CD14-positive monocyte (primary cell): ENCODE measurements at regions not wholly inside any gene's neighbourhood (a gene's known extent, or its start where the extent isn't known, plus 50 kb on each side); places are given as distances from the start of the nearest gene placed in this dataset.
A peak's percentile ranks its signal among the peaks of the same experiment; 100 is the strongest.

ENCODE experiments used
- DNase-seq, 3 donors: peaks; one replicate each; pipeline ENCODE4 v3.0.0-alpha.2; 2011 to 2022
- H2AFZ ChIP-seq: 2 replicates; pipeline ENCODE4 v1.6.0; 2012; ENCODE audit warnings: mild to moderate bottlenecking, low read depth, low read length, inconsistent platforms; ENCODE audit not compliant: insufficient read depth, poor library complexity, severe bottlenecking
- H3K27ac ChIP-seq, 2 donors: 1 replicate in 1 of 2; 2 replicates in 1 of 2; pipeline ENCODE4 v1.5.1; 2012 to 2013; ENCODE audit warnings: low read length in 2 of 2, control low read depth in 1 of 2, inconsistent platforms in 1 of 2, low read depth in 1 of 2, mild to moderate bottlenecking in 1 of 2
- H3K27me3 ChIP-seq, 2 donors: one replicate each; pipeline versions ENCODE4 v1.6.0 to v1.6.1; 2011 to 2013; ENCODE audit warnings: low read length in 2 of 2; ENCODE audit not compliant: control insufficient read depth in 2 of 2, insufficient read depth in 2 of 2
- H3K36me3 ChIP-seq, 2 donors: replicated peaks in 1 of 2; 1 replicate in 1 of 2; 2 replicates in 1 of 2; pipeline versions ENCODE4 v1.5.1 to v1.6.1; 2012 to 2013; ENCODE audit warnings: low read length in 2 of 2, control low read depth in 1 of 2, inconsistent platforms in 1 of 2, mild to moderate bottlenecking in 1 of 2; ENCODE audit not compliant: insufficient read depth in 2 of 2, control insufficient read depth in 1 of 2
- H3K4me1 ChIP-seq, 2 donors: 1 replicate in 1 of 2; 2 replicates in 1 of 2; pipeline versions ENCODE4 v1.5.1 to v1.6.1; 2012 to 2013; ENCODE audit warnings: low read length in 2 of 2, control low read depth in 1 of 2, inconsistent platforms in 1 of 2, mild to moderate bottlenecking in 1 of 2, moderate library complexity in 1 of 2; ENCODE audit not compliant: insufficient read depth in 2 of 2, control insufficient read depth in 1 of 2
- H3K4me2 ChIP-seq: replicated peaks from 2 replicates; pipeline ENCODE3; 2012; ENCODE audit warnings: low read length, moderate library complexity, mild to moderate bottlenecking; ENCODE audit not compliant: poor library complexity, severe bottlenecking; ENCODE audit errors: extremely low read depth
- H3K4me3 ChIP-seq, 3 experiments: fragments of 200-600 bp in 1 of 3; sonication (generic) in 1 of 3; replicated peaks in 1 of 3; 1 replicate in 2 of 3; 2 replicates in 1 of 3; pipeline ENCODE4 v1.5.1; 2011 to 2013; ENCODE audit warnings: low read length in 3 of 3, mild to moderate bottlenecking in 3 of 3, control low read depth in 2 of 3, low read depth in 2 of 3, inconsistent platforms in 1 of 3, moderate library complexity in 1 of 3
- H3K79me2 ChIP-seq: 2 replicates; pipeline ENCODE4 v1.6.0; 2012; ENCODE audit warnings: mild to moderate bottlenecking, control low read depth, inconsistent platforms, low read length, moderate library complexity; ENCODE audit not compliant: insufficient read depth
- H3K9ac ChIP-seq: 2 replicates; pipeline ENCODE4 v1.6.0; 2017; ENCODE audit warnings: low read length, mild to moderate bottlenecking; ENCODE audit not compliant: insufficient read depth, poor library complexity, severe bottlenecking
- H3K9me3 ChIP-seq, 2 donors: replicated peaks in 1 of 2; 1 replicate in 1 of 2; 2 replicates in 1 of 2; pipeline versions ENCODE4 v1.5.1 to v1.6.1; 2012 to 2013; ENCODE audit warnings: low read length in 2 of 2, control low read depth in 1 of 2; ENCODE audit not compliant: control insufficient read depth in 1 of 2, insufficient read depth in 1 of 2
- H4K20me1 ChIP-seq: 2 replicates; pipeline ENCODE4 v1.6.0; 2012; ENCODE audit warnings: mild to moderate bottlenecking, low read length, control low read depth, moderate library complexity; ENCODE audit not compliant: insufficient read depth
- H3K27ac Mint-ChIP-seq, 7 donors: one replicate each; pipeline ENCODE4 v1.8.0; 2020; ENCODE audit warnings: mild to moderate bottlenecking in 7 of 7, mixed read lengths in 7 of 7, moderate library complexity in 6 of 7, inconsistent platforms in 2 of 7
- H3K27me3 Mint-ChIP-seq, 3 donors: one replicate each; pipeline ENCODE4 v1.8.0; 2021 to 2022; ENCODE audit warnings: low read depth in 3 of 3, mild to moderate bottlenecking in 3 of 3, mixed read lengths in 3 of 3, moderate library complexity in 3 of 3, inconsistent platforms in 1 of 3
- H3K36me3 Mint-ChIP-seq, 2 donors: one replicate each; pipeline ENCODE4 v1.8.0; 2020; ENCODE audit warnings: mixed read lengths in 2 of 2, inconsistent platforms in 1 of 2, mild to moderate bottlenecking in 1 of 2
- H3K4me1 Mint-ChIP-seq: one replicate; pipeline ENCODE4 v1.8.0; 2020; ENCODE audit warnings: mild to moderate bottlenecking, mixed read lengths
- H3K4me3 Mint-ChIP-seq, 2 donors: one replicate each; pipeline ENCODE4 v1.8.0; 2020; ENCODE audit warnings: mild to moderate bottlenecking in 2 of 2, mixed read lengths in 2 of 2, moderate library complexity in 1 of 2
- H3K9me3 Mint-ChIP-seq, 7 donors: one replicate each; pipeline ENCODE4 v1.8.0; 2020 to 2022; ENCODE audit warnings: mixed read lengths in 7 of 7, mild to moderate bottlenecking in 6 of 7, moderate library complexity in 6 of 7, inconsistent platforms in 2 of 7
- CTCF ChIP-seq: fragments of 200-600 bp; IDR thresholded peaks from one replicate; pipeline ENCODE4 v1.8.0; 2022; ENCODE audit warnings: antibody characterized with exemption, mild to moderate bottlenecking
- WGBS: methylation state at CpG from one replicate; pipeline ENCODE4 v1.1.5; 2013; ENCODE audit warnings: missing lambda C conversion rate; ENCODE audit not compliant: insufficient coverage; 5-methylcytosine and 5-hydroxymethylcytosine counted together
- intact Hi-C, 2 donors: fragments of 100-400 bp; cut with micrococcal nuclease; formaldehyde crosslinking; loops; one replicate each; pipeline versions ENCODE4 v1.15.0 to v1.15.1; 2023

- TF ChIP-seq CTCF: no peak
- no peaks in the 10 kb centered on the region for H4K20me1 ChIP-seq
Measured at GRCh38 chr10:3238115-3238871, 65.7 kb upstream of the PITRM1 start.

GRCh38 chr10:3237530-3237929 lies 64.9 kb upstream of the PITRM1 start:
- DNase-seq: no peak
- Histone ChIP-seq H2AFZ (no peak overlapping the region), H3K9ac (no peak overlapping the region), H3K27me3 (peaks cover 0 to 8% of the 10 kb centered on the region in 2 donors), H3K79me2 (no peaks in the 10 kb centered on the region), H3K4me3 (no peak overlapping the region), H4K20me1 (no peaks in the 10 kb centered on the region), H3K36me3 (no peaks in the 10 kb centered on the region), H3K4me1 (peaks cover 6 to 8% of the 10 kb centered on the region in 2 donors), H3K9me3 (no peaks in the 10 kb centered on the region), H3K27ac (no peak overlapping the region), H3K4me2 (no peak overlapping the region)
- Mint-ChIP-seq H3K4me1 (peaks cover 9% of the 10 kb centered on the region), H3K27me3 (peaks cover 19 to 24% (median 20%) of the 10 kb centered on the region in 3 donors), H3K9me3 (peaks cover 0 to 2% (median 0%) of the 10 kb centered on the region in 7 donors), H3K36me3 (no peaks in the 10 kb centered on the region), H3K27ac (no peak overlapping the region), H3K4me3 (no peak overlapping the region)
- intact Hi-C loops: no loop called here
- no peak for TF ChIP-seq CTCF
- 97% methylated on average over 11 of the region's 13 CpGs for WGBS

More at GRCh38 chr10:3238115-3238871, 65.7 kb upstream of the PITRM1 start:
- no peak overlapping the region for H3K4me2 ChIP-seq
- H3K4me3 ChIP-seq: no peak overlapping the region
- WGBS: 89% methylated on average over 26 of the region's 26 CpGs
- DNase-seq: no peak
- intact Hi-C loops: no loop called here
- no peak overlapping the region for H3K27ac ChIP-seq
- no peak overlapping the region for H3K4me3 Mint-ChIP-seq
- peaks cover 9% of the 10 kb centered on the region for H3K4me1 Mint-ChIP-seq
- H3K9me3 Mint-ChIP-seq: peaks cover 0 to 2% (median 0%) of the 10 kb centered on the region in 7 donors
- H3K27me3 ChIP-seq: peaks cover 0 to 8% of the 10 kb centered on the region in 2 donors
- H3K27ac Mint-ChIP-seq: peak overlapping the region in 1 of 7 donors; percentile 9
- H3K79me2 ChIP-seq: no peaks in the 10 kb centered on the region
- peaks cover 19 to 21% (median 20%) of the 10 kb centered on the region in 3 donors for H3K27me3 Mint-ChIP-seq
- H2AFZ ChIP-seq: no peak overlapping the region
- no peak overlapping the region for H3K9ac ChIP-seq
- no peaks in the 10 kb centered on the region for H3K36me3 ChIP-seq
- H3K36me3 Mint-ChIP-seq: no peaks in the 10 kb centered on the region
- no peaks in the 10 kb centered on the region for H3K9me3 ChIP-seq
- peaks cover 6 to 8% of the 10 kb centered on the region in 2 donors for H3K4me1 ChIP-seq
